Upper lobe of right lung (tissue), 1 donor: ENCODE measurements at regions not wholly inside any gene's neighbourhood (a gene's known extent, or its start where the extent isn't known, plus 50 kb on each side); places are given as distances from the start of the nearest gene placed in this dataset.

ENCODE experiments used
- ATAC-seq: fragments of 200-7000 bp; cut with Tn5 transposase; one replicate; pipeline ENCODE4 v1.9.1; 2020; ENCODE audit warnings: mild to moderate bottlenecking, moderate library complexity
- DNase-seq: peaks from one replicate; pipeline ENCODE4 v3.0.0-alpha.2; 2020
- H3K27ac ChIP-seq: fragments of 200-600 bp; one replicate; pipeline ENCODE4 v1.8.0; 2022
- H3K27me3 ChIP-seq: fragments of 200-600 bp; one replicate; pipeline ENCODE4 v1.8.0; 2022; ENCODE audit warnings: mild to moderate bottlenecking
- H3K36me3 ChIP-seq: fragments of 200-600 bp; one replicate; pipeline ENCODE4 v1.8.0; 2022
- H3K4me1 ChIP-seq: fragments of 200-600 bp; one replicate; pipeline ENCODE4 v1.8.0; 2022
- H3K4me3 ChIP-seq: fragments of 200-600 bp; one replicate; pipeline ENCODE4 v1.8.0; 2022; ENCODE audit warnings: mild to moderate bottlenecking
- H3K9me3 ChIP-seq: fragments of 200-600 bp; one replicate; pipeline ENCODE4 v1.8.0; 2022
- intact Hi-C: fragments of 100-400 bp; cut with DNase I; formaldehyde crosslinking; loops from one replicate; pipeline ENCODE4 v1.11.0; 2022
- TF ChIP-seq, protein P1 (sequence below): fragments of 200-600 bp; IDR thresholded peaks from one replicate; pipeline ENCODE4 v1.8.0; 2022; ENCODE audit warnings: antibody characterized with exemption
- donor health status: DM: no; HTN: yes; CAD: no; lungs with severe emphysema.

DNA sequence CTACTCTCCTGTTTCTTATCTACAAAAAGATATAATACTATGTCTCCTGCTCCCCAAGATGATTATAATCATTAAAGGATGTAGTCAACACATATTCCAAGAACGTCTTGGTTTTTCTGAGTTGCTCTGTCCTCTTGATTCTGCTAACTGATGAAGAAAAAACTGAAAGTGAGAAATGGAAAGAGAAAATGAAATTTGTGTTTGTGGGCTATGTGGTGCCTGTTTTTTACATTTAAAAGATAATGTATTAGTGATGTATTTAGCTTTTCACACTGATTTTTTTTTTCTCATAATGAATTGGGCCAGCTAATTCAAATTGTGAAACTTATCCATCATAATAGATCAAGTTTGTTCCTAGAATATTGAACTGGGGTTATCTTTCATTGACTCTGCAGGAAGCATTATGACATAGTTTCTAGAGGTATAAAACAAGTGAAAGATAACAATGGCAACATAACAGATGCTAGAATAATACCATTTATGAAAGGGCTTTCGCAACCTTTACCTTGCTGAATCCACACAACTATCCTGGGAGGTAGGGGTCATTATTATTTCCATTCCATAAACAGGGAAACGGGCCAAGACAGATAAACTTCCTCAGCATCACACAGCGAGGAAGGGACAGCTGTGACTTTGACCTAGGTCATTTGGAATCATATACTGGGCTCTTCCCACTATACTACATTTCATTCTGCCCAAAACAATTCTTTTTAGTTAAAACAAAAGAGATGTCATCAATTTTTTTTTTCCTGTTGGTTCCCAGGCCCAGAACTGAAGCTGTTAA, 336.7 kb downstream of the GJA1 start:
- Histone ChIP-seq H3K4me3 (no peak overlapping the region), H3K9me3 (no peaks in the 10 kb centered on the region), H3K27ac (no peak overlapping the region), H3K4me1 (no peaks in the 10 kb centered on the region), H3K27me3 (no peaks in the 10 kb centered on the region), H3K36me3 (no peaks in the 10 kb centered on the region)
- ATAC-seq (no peak), DNase-seq (no peak)
- TF ChIP-seq, protein P1, sequence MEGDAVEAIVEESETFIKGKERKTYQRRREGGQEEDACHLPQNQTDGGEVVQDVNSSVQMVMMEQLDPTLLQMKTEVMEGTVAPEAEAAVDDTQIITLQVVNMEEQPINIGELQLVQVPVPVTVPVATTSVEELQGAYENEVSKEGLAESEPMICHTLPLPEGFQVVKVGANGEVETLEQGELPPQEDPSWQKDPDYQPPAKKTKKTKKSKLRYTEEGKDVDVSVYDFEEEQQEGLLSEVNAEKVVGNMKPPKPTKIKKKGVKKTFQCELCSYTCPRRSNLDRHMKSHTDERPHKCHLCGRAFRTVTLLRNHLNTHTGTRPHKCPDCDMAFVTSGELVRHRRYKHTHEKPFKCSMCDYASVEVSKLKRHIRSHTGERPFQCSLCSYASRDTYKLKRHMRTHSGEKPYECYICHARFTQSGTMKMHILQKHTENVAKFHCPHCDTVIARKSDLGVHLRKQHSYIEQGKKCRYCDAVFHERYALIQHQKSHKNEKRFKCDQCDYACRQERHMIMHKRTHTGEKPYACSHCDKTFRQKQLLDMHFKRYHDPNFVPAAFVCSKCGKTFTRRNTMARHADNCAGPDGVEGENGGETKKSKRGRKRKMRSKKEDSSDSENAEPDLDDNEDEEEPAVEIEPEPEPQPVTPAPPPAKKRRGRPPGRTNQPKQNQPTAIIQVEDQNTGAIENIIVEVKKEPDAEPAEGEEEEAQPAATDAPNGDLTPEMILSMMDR = no peak
- intact Hi-C loops = no loop called here

DNA sequence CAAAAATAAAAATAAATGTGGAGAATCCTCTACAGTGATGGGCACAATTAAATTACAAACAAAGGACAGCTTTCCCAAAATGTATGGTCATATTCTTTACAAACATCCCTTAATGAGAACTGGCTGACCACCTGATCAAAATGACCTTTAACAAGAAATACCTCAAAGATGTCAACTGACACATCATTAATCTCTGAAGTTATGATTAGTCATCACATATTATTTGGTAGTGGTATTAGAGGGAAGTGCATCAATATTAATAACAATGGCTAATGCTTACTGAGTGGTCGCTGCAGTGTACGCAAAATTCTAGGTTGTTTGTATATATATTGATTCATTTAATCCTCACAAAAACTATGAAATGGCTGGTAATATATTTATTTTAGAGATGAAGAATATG, 340.6 kb downstream of the GJA1 start:
- Histone ChIP-seq H3K36me3 (no peaks in the 10 kb centered on the region), H3K4me3 (no peak overlapping the region), H3K27ac (no peak overlapping the region), H3K9me3 (no peaks in the 10 kb centered on the region), H3K27me3 (no peaks in the 10 kb centered on the region), H3K4me1 (no peaks in the 10 kb centered on the region)
- intact Hi-C loops = no loop called here
- TF ChIP-seq, protein P1 = no peak
- DNase-seq = no peak
- ATAC-seq = no peak

DNA sequence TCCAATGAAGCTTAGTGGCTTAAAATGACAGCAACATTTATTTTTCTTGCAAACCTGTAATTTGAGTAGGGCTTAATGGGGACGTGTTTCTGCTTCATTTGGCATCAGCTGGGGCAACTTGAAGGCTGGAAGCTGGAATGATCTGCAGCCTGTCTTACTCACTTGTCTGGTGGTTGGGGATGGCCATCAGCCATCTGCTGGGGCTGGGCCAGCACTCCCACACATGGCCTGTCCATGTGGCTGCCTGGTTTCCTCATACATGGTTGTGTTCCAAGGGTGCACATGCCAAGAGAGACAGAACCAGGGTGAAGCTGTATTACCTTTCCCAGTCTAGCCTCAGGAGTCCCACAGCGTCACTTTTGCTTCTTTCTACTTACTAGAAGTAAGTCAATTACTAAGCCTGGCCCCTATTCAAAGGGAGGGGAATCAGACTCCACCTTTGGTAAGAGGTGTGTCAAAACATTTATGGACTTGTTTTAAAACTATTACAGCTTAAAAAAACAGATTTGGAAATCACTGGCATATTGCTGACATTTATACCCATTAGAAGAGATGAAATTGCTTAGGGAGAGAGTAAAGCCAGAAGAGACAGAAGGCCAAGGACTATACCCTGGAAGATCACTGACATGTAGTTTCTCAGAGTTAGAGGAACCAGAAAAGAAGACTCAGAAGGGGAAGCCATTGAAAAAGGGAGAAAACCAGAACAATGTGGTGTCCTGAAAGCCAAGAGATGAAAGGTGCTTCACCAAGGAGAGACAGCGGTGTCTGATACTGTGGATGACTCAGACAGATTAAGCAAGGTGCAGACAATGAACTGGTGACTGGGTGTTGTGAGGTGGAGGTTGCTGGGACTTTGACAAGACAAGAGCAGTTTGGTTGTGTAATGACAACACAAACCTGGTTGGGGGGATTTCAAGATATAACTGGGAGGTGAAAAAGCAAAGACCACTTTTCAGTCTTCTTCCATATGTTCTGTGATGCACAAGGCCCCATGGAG, 345.2 kb downstream of the GJA1 start:
- no peaks in the 10 kb centered on the region for H3K4me1 ChIP-seq
- no peaks in the 10 kb centered on the region for H3K27me3 ChIP-seq
- H3K36me3 ChIP-seq = no peaks in the 10 kb centered on the region
- no peak overlapping the region for H3K4me3 ChIP-seq
- DNase-seq (peak; percentile 59), ATAC-seq (peak; percentile 65)
- intact Hi-C loops = no loop called here
- TF ChIP-seq, protein P1 = no peak
- peak overlapping the region; percentile 45 for H3K27ac ChIP-seq
- no peaks in the 10 kb centered on the region for H3K9me3 ChIP-seq

DNA sequence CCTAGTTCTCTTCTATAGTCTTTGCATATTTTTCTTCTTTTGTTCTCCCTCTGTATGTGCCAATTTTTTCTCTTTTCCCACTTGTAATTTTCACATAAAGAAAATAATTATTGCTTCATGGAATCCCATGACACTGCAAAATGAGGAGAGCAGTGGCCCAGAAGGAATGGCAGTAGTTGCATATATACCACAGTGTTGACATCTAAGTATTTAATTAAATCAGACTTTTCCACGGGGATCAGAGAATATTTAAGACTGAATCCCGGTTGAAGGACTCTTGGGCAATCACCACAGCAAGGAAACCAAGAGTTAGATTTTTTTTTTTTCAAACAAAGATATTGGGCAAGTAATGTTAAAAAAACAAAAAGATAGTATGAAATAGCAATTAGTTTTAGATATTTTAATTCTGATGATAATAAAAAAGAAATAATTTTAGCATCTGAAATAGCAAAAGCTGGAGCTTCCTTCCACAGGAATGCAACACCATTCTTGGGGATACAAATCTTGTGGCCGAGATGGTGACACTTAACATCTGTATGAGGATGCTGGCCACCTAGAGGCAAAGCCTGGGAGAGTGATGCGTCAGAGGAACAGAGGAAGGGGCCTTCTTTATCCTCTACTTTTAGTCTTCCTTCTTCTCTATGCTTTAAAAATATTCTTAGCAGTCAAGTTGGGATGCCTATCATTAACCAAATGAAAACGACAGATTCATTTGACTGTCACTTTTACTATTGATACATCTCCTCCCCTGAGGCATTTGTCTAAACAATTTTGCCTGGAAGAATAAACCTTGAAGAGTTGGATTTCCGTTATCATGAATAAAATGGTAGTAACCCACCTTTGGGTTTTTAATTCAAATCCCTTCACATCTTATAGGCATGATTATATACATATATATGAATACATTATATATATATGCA, 356.2 kb downstream of the GJA1 start:
- no peak for DNase-seq

More for the DNA sequence above, 356.2 kb downstream of the GJA1 start:
- TF ChIP-seq, protein P1 = no peak
- Histone ChIP-seq H3K4me1 (no peaks in the 10 kb centered on the region), H3K27me3 (no peaks in the 10 kb centered on the region), H3K27ac (no peak overlapping the region), H3K36me3 (no peaks in the 10 kb centered on the region), H3K9me3 (no peaks in the 10 kb centered on the region), H3K4me3 (no peak overlapping the region)
- intact Hi-C loops = no loop called here
- ATAC-seq = no peak
